ENCODE measurements at regions not wholly inside any gene's neighbourhood (a gene's known extent, or its start where the extent isn't known, plus 50 kb on each side); places are given as distances from the start of the nearest gene placed in this dataset.

DNA sequence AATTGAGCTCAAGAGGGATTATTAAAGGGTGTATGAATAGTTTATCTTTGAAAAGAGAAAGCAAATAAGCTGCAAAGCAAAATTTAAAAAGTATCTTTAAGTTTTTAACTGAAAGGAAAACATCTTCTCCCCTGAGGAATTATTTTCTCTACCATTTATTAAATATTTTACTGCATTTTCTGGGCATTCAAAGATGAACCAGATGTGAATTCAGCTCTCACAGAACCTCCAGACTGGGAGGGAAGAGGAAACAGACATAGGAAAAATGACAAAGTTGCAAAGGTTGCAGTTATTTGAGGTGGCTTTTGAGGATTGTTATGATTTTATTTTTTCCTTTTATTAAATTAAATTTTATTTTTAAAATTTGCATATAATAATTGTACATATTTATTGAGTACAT is 122.7 kb upstream of the SESN3 start:
- no peak overlapping the region for H3K27ac ChIP-seq (ENCODE audit: low read depth in 2 of 2, low read length in 2 of 2)

DNA sequence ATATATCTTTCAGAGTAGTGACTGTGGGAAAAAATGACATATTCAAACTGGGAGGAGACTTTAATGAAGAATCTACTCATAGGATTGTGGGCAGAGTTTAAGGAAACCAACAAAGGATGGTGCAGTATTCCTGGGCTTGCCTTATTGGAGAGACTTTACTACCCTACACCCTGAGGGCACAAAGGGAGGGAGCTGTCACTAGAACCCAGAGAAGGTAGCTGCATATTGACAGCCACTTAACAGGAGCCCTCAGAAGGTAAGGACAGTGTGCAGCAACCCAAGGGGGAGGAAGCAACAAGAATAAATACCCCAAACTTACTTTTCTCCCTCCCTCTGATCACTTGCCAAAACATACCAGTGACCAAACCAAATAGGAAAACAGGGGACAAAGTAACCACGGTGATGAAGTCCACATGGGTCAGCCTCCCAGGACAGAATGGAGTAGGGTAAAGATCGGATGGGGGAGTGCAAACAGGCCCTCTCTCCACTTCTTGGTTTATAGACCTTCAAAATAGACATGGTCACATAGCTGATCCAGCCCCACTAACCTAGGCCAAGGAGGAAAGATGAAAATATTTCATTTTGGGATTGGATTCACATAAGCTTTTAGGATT is 121.8 kb upstream of the SESN3 start:
- no peaks in the 10 kb centered on the region for H3K4me1 ChIP-seq (ENCODE audit: control insufficient read depth in 2 of 3, insufficient read depth in 2 of 3, low read depth in 1 of 3, low read length in 3 of 3)
- H3K4me3 ChIP-seq (ENCODE audit: low read length in 3 of 3): no peak overlapping the region
- no peaks in the 10 kb centered on the region for H3K27me3 ChIP-seq (ENCODE audit: control insufficient read depth, insufficient read depth, low read length)
- intact Hi-C loops (cut with DNase I): no loop called here
- TF ChIP-seq, protein P1, sequence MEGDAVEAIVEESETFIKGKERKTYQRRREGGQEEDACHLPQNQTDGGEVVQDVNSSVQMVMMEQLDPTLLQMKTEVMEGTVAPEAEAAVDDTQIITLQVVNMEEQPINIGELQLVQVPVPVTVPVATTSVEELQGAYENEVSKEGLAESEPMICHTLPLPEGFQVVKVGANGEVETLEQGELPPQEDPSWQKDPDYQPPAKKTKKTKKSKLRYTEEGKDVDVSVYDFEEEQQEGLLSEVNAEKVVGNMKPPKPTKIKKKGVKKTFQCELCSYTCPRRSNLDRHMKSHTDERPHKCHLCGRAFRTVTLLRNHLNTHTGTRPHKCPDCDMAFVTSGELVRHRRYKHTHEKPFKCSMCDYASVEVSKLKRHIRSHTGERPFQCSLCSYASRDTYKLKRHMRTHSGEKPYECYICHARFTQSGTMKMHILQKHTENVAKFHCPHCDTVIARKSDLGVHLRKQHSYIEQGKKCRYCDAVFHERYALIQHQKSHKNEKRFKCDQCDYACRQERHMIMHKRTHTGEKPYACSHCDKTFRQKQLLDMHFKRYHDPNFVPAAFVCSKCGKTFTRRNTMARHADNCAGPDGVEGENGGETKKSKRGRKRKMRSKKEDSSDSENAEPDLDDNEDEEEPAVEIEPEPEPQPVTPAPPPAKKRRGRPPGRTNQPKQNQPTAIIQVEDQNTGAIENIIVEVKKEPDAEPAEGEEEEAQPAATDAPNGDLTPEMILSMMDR (IDR thresholded peaks at IDR 0.05; ENCODE audit: borderline replicate concordance, extremely low read depth, insufficient read depth): no peak
- DNase-seq (no peak), FAIRE-seq (no peak)
- H3K9ac ChIP-seq (ENCODE audit: low read length in 3 of 3): no peak overlapping the region
- H3K27ac ChIP-seq (ENCODE audit: low read depth in 2 of 2, low read length in 2 of 2): no peak overlapping the region
- H3K9me3 ChIP-seq (ENCODE audit: control insufficient read depth in 2 of 3, insufficient read depth in 1 of 3, low read length in 3 of 3): no peaks in the 10 kb centered on the region
- H3K36me3 ChIP-seq (ENCODE audit: control insufficient read depth in 2 of 3, insufficient read depth in 3 of 3, low read length in 3 of 3): no peaks in the 10 kb centered on the region

More for the DNA sequence above, 122.7 kb upstream of the SESN3 start:
- intact Hi-C loops (cut with DNase I): no loop called here
- Histone ChIP-seq H3K4me1 (ENCODE audit: control insufficient read depth in 2 of 3, insufficient read depth in 2 of 3, low read depth in 1 of 3, low read length in 3 of 3) (no peaks in the 10 kb centered on the region), H3K9me3 (ENCODE audit: control insufficient read depth in 2 of 3, insufficient read depth in 1 of 3, low read length in 3 of 3) (no peaks in the 10 kb centered on the region), H3K27me3 (ENCODE audit: control insufficient read depth, insufficient read depth, low read length) (no peaks in the 10 kb centered on the region), H3K4me3 (ENCODE audit: low read length in 3 of 3) (no peak overlapping the region), H3K36me3 (ENCODE audit: control insufficient read depth in 2 of 3, insufficient read depth in 3 of 3, low read length in 3 of 3) (no peaks in the 10 kb centered on the region), H3K9ac (ENCODE audit: low read length in 3 of 3) (no peak overlapping the region)
- TF ChIP-seq, protein P1 (IDR thresholded peaks at IDR 0.05; ENCODE audit: borderline replicate concordance, extremely low read depth, insufficient read depth): no peak
- DNase-seq (no peak), FAIRE-seq (no peak)

DNA sequence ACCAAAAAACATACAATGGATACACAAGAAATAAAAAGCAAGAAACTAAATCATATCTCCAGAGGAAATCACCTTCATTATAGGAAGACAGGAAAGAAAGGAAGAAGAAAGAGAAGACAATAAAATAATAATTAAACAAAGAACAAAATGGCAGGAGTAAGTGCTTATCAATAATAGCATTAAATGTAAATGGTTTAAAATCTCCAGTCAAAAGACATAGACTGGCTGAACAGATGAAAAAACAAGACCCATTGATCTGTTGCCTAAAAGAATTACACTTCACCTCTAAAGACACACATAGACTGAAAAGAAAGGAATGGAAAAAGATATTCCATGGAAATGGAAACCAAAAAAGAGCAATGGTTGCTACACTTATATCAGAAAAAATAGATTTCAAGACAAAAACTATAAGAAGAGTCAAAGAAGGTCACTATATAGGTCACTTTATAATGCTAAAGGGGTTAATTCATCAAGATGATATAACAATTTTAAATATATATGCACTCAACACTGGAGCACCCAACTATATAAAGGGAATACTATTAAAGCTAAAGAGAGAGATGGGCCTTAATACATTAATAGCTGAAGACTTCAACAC is 118.4 kb upstream of the SESN3 start:
- TF ChIP-seq, protein P1 (IDR thresholded peaks at IDR 0.05; ENCODE audit: borderline replicate concordance, extremely low read depth, insufficient read depth): no peak
- Histone ChIP-seq H3K27me3 (ENCODE audit: control insufficient read depth, insufficient read depth, low read length) (no peaks in the 10 kb centered on the region), H3K9ac (ENCODE audit: low read length in 3 of 3) (no peak overlapping the region), H3K36me3 (ENCODE audit: control insufficient read depth in 2 of 3, insufficient read depth in 3 of 3, low read length in 3 of 3) (no peaks in the 10 kb centered on the region), H3K4me1 (ENCODE audit: control insufficient read depth in 2 of 3, insufficient read depth in 2 of 3, low read depth in 1 of 3, low read length in 3 of 3) (peaks cover 0 to 4% (median 0%) of the 10 kb centered on the region in 3 donors), H3K9me3 (ENCODE audit: control insufficient read depth in 2 of 3, insufficient read depth in 1 of 3, low read length in 3 of 3) (no peaks in the 10 kb centered on the region), H3K4me3 (ENCODE audit: low read length in 3 of 3) (no peak overlapping the region), H3K27ac (ENCODE audit: low read depth in 2 of 2, low read length in 2 of 2) (no peak overlapping the region)
- intact Hi-C loops (cut with DNase I): no loop called here
- DNase-seq (no peak), FAIRE-seq (peak; percentile 8)
